ENCODE measurements at regions not wholly inside any gene's neighbourhood (a gene's known extent, or its start where the extent isn't known, plus 50 kb on each side); places are given as distances from the start of the nearest gene placed in this dataset.

GRCh38 chr20:11195899-11196558, 522.2 kb upstream of the JAG1 start:
- no peak for DNase-seq
- ATAC-seq, result peak; percentile 87 to 91
- peak overlapping the region; percentile 44 for H3K27ac ChIP-seq

GRCh38 chr20:11197851-11198250, 524.1 kb upstream of the JAG1 start:
- Histone ChIP-seq H3K4me1 (peaks cover 11% of the 10 kb centered on the region), H3K27me3 (ENCODE audit: low read depth) (no peaks in the 10 kb centered on the region), H3K36me3 (no peaks in the 10 kb centered on the region), H3K27ac (no peak overlapping the region), H3K4me3 (no peak overlapping the region), H3K9me3 (no peaks in the 10 kb centered on the region)
- DNase-seq (no peak), ATAC-seq (no peak)
- intact Hi-C loops (cut with DNase I), result no loop called here
- TF ChIP-seq CTCF (IDR thresholded peaks at IDR 0.05), result no peak

More at GRCh38 chr20:11195899-11196558, 522.2 kb upstream of the JAG1 start:
- Histone ChIP-seq H3K4me3 (no peak overlapping the region), H3K36me3 (no peaks in the 10 kb centered on the region), H3K27me3 (ENCODE audit: low read depth) (no peaks in the 10 kb centered on the region), H3K9me3 (no peaks in the 10 kb centered on the region), H3K4me1 (peaks cover 11% of the 10 kb centered on the region)
- TF ChIP-seq CTCF (IDR thresholded peaks at IDR 0.05), result no peak
- intact Hi-C loops (cut with DNase I), result no loop called here

- H3K4me3 ChIP-seq, result no peak overlapping the region
- H3K4me1 ChIP-seq, result peaks cover 16% of the 10 kb centered on the region
- H3K9me3 ChIP-seq, result no peaks in the 10 kb centered on the region
- TF ChIP-seq CTCF (IDR thresholded peaks at IDR 0.05), result no peak
- no peak overlapping the region for H3K27ac ChIP-seq
- DNase-seq (no peak), ATAC-seq (no peak)
- no peaks in the 10 kb centered on the region for H3K27me3 ChIP-seq (ENCODE audit: low read depth)
- H3K36me3 ChIP-seq, result no peaks in the 10 kb centered on the region
- intact Hi-C loops (cut with DNase I), result no loop called here
Measured at GRCh38 chr20:11200423-11200822, 526.6 kb upstream of the JAG1 start.

GRCh38 chr20:11204926-11205768, 531.3 kb upstream of the JAG1 start:
- peak; percentile 80 for TF ChIP-seq CTCF (IDR thresholded peaks at IDR 0.05)
- intact Hi-C loops (cut with DNase I), result no loop called here
- H3K9me3 ChIP-seq, result no peaks in the 10 kb centered on the region
- H3K27ac ChIP-seq, result peak overlapping the region; percentile 4
- peaks cover 11% of the 10 kb centered on the region for H3K4me1 ChIP-seq
- peak; percentile 48 for DNase-seq
- H3K36me3 ChIP-seq, result no peaks in the 10 kb centered on the region
- no peaks in the 10 kb centered on the region for H3K27me3 ChIP-seq (ENCODE audit: low read depth)
- peak; percentile 91 to 97 for ATAC-seq
- no peak overlapping the region for H3K4me3 ChIP-seq

- Histone ChIP-seq H3K4me3 (no peak overlapping the region), H3K9me3 (no peaks in the 10 kb centered on the region), H3K36me3 (no peaks in the 10 kb centered on the region), H3K27ac (no peak overlapping the region), H3K27me3 (ENCODE audit: low read depth) (no peaks in the 10 kb centered on the region), H3K4me1 (peaks cover 11% of the 10 kb centered on the region)
- ATAC-seq (peak in 1 of 2 donors; percentile 28), DNase-seq (no peak)
- intact Hi-C loops (cut with DNase I), result no loop called here
- TF ChIP-seq CTCF (IDR thresholded peaks at IDR 0.05), result no peak
Measured at GRCh38 chr20:11205769-11206362, 532.1 kb upstream of the JAG1 start.
